Liver (tissue), 3 donors: ENCODE measurements at regions not wholly inside any gene's neighbourhood (a gene's known extent, or its start where the extent isn't known, plus 50 kb on each side); places are given as distances from the start of the nearest gene placed in this dataset.

Source experiments
- ATF3 ChIP-seq: IDR thresholded peaks from 2 replicates; pipeline ENCODE4 v1.6.1; 2016; ENCODE audit warnings: antibody characterized with exemption
- CTCF ChIP-seq: fragments of 150-350 bp; IDR thresholded peaks from 2 replicates; pipeline ENCODE4 v1.5.1; 2017; ENCODE audit warnings: improper control_type of control experiment, low read depth, low read length; ENCODE audit not compliant: missing input control
- EGR1 ChIP-seq, 2 donors: IDR thresholded peaks; 2 replicates each; pipeline ENCODE4 v1.6.1; 2016 to 2018; ENCODE audit warnings: antibody characterized with exemption in 2 of 2, low read depth in 2 of 2
- FOXA1 ChIP-seq: IDR thresholded peaks from 2 replicates; pipeline ENCODE4 v1.6.1; 2016; ENCODE audit warnings: antibody characterized with exemption
- HNF4A ChIP-seq, 2 donors: conservative IDR thresholded peaks; 2 replicates each; pipeline ENCODE4 v1.6.1; 2016; ENCODE audit warnings: antibody characterized with exemption in 2 of 2, mild to moderate bottlenecking in 2 of 2
- HNF4G ChIP-seq: IDR thresholded peaks from 2 replicates; pipeline ENCODE4 v1.6.1; 2016; ENCODE audit warnings: antibody characterized with exemption
- JUND ChIP-seq, 2 donors: IDR thresholded peaks; 2 replicates each; pipeline ENCODE4 v1.6.1; 2016; ENCODE audit warnings: antibody characterized with exemption in 2 of 2
- MAX ChIP-seq: IDR thresholded peaks from 2 replicates; pipeline ENCODE4 v1.6.1; 2016; ENCODE audit warnings: antibody characterized with exemption
- RAD21 ChIP-seq, 2 donors: IDR thresholded peaks; 2 replicates each; pipeline ENCODE4 v1.6.1; 2016; ENCODE audit warnings: antibody characterized with exemption in 2 of 2, mild to moderate bottlenecking in 2 of 2
- REST ChIP-seq: IDR thresholded peaks from 2 replicates; pipeline ENCODE4 v1.6.1; 2016; ENCODE audit warnings: antibody characterized with exemption, mild to moderate bottlenecking
- SP1 ChIP-seq: IDR thresholded peaks from 2 replicates; pipeline ENCODE4 v1.6.1; 2018; ENCODE audit warnings: antibody characterized with exemption, mild to moderate bottlenecking
- TAF1 ChIP-seq: conservative IDR thresholded peaks from 2 replicates; pipeline ENCODE4 v1.6.1; 2016; ENCODE audit warnings: antibody characterized with exemption, mild to moderate bottlenecking
- YY1 ChIP-seq: IDR thresholded peaks from 2 replicates; pipeline ENCODE4 v1.6.1; 2016; ENCODE audit warnings: antibody characterized with exemption, mild to moderate bottlenecking
- ZBTB33 ChIP-seq: IDR thresholded peaks from 2 replicates; pipeline ENCODE4 v1.6.1; 2016; ENCODE audit warnings: antibody characterized with exemption
- donor health status: healthy.
- donor health status: healthy.

- TF ChIP-seq REST (no peak), CTCF (no peak), ATF3 (no peak), HNF4G (no peak), ZBTB33 (no peak), EGR1 (IDR thresholded peaks at IDR 0.05; ENCODE audit: low read depth in 2 of 2) (no peak), HNF4A (conservative IDR thresholded peaks at IDR 0.05) (no peak), TAF1 (no peak), RAD21 (IDR thresholded peaks at IDR 0.05) (no peak), SP1 (no peak), YY1 (no peak), JUND (IDR thresholded peaks at IDR 0.05) (no peak), FOXA1 (no peak), MAX (no peak)
Measured at GRCh38 chr10:84088626-84089025, 50.7 kb upstream of the GHITM start.
